ENCODE measurements at regions not wholly inside any gene's neighbourhood (a gene's known extent, or its start where the extent isn't known, plus 50 kb on each side); places are given as distances from the start of the nearest gene placed in this dataset.

DNA sequence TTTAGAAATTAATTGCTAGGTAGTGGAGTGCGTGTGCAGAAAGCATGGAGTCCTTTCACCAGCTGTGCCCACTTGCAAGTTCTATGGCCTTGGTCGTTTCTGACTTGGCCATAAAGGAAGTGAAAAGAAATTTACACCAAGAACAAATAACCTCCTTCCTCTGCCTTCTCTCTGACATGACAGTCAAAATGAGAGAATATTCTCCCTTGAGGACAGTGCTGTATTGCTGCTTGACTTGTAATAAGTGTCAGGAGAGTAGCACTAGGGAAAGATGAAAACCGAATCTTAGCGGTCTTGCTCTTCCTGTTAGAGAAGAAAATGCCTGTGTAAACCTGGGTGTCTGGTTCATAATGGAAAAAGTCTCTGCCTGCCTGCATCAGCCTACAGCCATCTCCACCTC, 333.1 kb upstream of the RAG2 start:
- DNase-seq = no peak

DNA sequence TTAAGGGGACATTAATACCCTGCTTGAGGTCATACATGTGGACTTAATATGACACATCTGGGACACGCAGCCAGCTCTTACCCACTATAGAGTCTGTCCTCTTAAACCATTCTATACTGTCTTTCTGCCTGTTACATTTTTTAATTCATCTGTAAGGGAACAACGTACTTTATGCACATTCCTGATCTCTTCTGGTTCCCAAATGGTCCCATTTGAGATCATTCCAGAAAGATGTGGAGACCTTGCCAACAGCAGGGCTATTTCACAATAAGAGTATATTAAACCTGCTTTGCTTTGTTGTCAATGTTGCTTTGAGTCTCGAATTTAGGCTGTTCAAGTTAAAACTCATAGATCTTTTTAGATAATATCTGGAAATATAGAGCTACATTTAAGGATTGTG, 332.2 kb upstream of the RAG2 start:
- DNase-seq = no peak

DNA sequence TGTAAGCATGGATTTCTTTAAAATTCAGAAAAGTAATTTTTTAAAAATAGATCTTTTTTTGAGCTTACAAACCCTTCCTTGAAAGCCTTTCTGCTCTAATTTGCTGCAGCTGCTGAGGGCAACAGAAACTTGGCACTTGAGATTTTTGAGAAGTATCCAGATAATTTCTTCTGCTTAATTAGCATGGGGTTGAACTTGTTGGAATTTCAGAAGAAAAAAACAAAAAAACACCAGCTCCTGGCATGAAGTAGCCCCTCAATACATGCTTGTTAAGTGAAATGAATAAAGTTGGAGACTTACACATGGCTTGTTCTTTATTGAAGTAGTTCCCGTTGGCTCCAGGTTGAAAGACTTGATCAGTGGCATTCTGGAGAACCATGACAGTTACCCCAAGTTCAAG, 331.4 kb upstream of the RAG2 start:
- DNase-seq = no peak

DNA sequence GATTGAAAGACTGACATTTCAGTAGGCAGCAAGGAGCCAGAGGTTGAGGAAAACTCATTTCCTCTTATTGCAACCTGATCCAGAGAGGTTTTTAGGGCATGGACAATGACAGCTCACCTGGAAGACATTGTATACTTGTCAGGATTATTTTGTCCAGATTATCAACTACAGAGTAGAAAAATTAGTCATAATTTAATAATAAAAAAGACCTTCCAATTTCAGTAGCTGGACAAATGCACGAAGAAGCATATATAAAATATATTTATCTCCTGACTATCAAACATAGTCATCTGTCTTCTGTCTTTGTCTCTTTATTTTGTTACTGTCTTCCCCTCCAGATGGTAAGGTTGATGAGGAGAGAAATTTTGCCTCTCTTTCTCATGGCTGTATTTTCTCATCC, 330.6 kb upstream of the RAG2 start:
- DNase-seq = no peak

DNA sequence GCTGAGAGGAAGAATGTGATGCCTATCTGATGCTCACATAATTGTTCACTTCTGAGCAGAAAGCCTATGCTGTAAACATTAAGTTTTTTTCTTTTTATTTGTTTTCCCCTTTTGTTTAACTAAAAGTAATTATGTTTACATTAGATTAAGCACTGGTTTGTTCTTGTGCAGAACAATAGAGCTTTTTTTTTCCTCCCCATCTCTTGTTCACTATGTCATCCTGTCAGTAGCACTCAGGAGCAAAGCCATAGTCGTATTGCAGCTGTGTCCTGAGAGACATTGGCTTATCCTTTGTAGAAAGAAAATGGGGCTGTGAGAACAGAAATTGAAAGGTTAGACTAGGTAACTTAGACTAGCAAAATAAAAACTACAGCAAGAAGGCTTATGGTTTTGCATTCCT, 301.8 kb upstream of the RAG2 start:
- DNase-seq = no peak

DNA sequence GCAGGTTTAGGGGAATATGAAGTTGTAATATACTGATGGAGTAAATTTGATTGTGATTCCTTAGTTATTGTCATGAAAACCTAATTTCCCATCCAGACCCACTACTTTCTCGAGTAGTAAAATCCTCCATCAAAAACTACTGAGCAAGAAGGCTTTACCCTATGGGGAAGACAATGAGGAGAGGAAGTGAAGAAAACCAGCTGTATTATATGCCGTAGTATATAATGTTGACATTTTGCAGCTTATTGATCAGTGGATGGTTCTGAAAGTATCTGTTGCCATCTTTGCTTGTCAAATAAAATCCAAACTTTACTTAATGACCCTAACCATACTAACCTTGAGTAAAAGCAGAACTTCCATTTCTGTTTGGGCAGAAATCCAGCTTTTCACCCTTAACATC, 292.8 kb upstream of the RAG2 start:
- no peak for DNase-seq

DNA sequence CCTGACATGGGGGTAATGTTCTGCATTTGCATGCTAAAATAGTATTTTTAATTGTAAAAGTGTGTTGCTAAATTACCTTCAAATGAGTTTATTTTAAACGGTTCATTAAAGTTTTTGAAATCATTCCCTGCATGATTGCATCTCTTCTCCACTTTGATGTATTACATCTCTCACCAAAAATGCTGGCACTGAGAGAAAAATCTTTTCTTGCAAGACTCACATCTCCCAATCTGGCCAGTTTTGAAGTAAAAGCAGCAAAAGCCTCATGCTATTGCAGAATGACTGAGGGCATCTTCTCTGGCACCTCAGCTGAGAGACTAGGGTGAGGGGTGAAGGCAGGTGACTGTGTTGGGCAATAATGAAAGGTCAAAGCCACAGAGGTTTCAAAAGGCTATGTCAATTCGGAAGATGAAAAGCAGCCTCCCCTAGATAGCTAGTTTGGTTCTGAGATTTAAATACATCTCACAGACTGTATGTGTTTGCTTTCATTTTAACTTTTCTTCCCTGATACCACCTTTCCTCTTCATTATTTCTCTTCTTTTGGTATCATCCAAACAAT, 292.2 kb upstream of the RAG2 start:
- no peak for DNase-seq

DNA sequence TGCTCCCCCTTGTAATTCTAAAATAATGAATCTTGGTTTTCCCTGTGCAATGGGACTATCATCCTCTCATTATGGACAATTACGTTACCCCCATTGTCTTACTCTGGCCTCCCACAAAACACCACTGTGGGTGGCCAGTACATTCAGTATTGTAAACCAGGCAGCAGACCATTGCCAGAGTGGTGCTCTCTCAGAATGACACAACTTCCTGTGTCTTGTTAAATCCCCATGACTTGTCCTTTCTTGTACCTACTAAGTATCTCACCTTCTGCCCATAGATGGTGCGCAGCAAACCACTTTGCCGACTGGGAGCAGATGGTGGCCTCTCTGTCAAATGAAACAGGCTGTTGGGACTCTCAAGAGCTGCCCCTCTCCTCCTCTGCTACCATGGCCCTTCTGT, 287.1 kb upstream of the RAG2 start:
- no peak for DNase-seq

DNA sequence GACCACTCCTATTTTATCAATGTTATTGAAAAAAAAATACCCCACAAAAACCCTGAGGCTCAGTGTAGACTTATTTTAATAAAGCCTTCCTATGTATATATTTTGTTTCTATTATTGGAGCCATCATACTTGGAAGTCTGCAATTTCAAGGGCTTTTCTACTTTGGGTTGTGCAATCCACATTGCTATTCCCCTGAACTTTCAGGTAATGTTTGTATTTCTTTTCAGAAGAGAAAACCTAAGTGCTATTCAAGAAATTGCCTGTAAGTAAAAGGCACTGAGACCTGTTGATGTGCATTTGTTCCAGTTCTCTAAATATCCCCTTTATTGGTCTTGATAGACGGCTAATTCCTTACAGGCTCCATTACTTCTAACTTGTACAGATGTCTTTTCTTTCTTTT, 280.7 kb upstream of the RAG2 start:
- DNase-seq = no peak

DNA sequence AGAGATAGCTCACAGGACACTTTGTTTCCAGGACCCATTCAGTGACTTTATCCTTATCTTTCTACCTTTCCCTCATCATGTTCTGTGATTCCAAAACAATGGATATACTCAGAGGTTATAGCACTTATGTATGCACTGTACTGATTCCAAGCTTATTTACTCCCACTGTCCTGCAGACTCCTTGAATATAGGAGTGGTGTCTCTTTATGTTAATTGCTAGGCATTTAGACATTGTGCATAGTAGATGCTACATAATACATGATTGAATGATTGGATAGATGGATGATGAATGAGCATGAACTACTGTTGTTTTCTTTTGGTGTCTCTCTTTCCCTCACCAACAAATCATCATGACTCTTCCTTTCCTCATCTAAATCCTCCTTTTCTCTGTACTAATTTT, 279.1 kb upstream of the RAG2 start:
- no peak for DNase-seq

DNA sequence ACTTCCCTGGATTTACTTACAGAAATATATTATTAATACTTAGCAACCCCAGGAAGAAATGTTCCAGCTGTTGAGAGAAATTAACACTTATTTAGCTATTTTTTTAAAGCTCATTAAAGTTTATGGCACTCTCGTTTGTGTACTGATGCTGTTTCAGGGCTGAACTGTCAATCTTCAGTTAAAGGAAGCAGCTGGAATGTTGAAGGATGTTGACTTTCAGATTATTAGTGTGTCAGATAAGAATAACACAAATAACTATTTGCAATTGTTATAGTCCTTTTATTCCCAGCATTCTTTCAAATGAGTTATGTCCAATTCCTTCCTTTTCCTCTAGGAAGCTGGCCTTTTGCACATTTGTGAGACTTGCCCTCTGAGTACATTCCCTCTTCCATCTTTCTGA, 278.2 kb upstream of the RAG2 start:
- DNase-seq = no peak

DNA sequence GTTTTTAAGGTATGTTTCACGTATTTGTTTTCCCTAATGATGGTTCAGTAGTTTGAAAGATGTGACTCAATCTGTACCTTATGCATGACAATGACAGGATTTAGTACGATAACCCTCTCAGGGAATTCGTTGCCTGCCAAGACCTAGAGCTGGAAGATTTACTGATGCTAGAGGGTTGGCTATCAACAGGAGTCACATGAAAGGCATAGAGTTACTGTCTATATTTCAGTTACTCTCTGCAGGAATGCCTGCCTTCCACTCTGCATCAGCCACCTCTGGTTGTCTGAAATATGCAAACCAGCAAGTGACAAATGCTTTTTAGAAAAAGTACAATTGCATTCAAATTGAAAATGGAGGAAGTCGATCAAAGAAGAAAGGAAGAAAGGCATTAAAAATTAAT, 276.3 kb upstream of the RAG2 start:
- DNase-seq = no peak

DNA sequence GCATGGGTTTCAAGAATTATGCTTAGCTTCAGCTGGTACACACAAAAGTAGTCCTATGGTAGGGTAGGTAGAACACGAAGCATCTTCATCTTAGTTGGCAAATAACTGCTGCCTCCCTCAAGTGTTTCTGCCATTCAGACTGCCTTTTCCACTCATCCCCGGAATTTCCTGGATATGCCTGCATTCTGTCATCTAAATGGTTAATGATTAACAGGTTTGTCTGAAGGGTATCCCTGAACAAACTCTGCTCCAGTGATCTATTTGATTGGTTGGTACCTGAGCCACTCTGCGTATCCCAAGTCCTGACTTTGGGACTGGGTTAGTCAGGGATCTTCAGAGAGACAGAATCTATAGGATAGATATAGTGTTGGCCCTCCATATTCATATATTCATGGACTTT, 272.3 kb upstream of the RAG2 start:
- no peak for DNase-seq

DNA sequence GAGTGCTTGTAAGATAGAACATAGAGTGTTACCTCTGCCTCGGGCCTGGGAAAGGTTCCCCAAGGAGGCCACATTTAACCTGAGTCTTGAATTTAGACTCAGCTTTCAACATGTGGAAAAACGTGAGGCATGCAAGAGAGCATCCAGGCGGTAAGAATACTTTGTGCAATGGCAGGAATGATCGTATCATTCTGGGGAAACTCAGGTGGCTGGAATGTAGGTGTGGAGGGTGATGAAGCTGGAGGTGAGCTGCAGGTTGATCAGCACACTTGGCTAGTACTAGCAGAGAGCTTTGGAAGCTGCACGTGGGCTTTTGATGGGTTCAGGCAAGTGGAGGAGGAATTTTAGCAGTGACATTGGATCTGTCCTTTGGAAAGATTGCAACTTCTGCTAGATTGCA, 270.3 kb upstream of the RAG2 start:
- no peak for DNase-seq

DNA sequence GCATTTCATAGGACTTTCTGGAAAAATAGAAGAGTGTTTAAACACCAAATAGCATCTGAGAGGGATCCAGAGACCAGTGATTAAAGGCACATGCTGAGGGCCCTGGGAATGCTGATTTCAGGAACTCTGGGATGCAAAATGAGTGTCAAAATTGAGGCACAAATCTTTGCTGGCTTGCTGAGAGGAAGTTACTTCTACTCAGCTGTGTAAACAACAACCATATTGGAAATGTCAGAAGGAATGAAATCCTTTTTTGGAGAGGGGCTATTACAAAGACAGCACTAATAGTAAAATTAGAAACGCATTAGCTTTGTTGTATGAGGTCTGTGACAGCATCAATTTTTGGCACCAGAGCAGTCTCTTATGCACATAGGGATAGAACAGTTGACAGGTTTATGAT, 267.8 kb upstream of the RAG2 start:
- DNase-seq = no peak

DNA sequence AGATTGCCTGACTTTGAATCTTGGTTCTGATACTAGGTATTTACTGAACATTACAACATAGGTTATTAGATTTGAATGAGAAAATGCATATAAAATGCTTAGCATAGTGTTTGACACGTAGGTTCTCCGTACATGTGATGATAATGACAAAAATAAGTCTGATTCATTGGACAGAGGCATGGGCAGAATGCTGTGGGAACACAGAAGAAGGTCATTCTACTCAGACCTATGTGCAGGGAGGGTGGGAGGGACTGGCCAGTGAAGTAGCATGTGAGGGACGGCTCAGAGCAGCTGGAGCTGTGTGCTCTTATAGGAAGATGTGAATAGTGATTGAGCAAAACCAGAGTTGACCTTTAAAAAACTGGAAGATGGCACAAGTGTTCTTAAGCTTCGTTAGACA, 256.8 kb upstream of the RAG2 start:
- DNase-seq = no peak

DNA sequence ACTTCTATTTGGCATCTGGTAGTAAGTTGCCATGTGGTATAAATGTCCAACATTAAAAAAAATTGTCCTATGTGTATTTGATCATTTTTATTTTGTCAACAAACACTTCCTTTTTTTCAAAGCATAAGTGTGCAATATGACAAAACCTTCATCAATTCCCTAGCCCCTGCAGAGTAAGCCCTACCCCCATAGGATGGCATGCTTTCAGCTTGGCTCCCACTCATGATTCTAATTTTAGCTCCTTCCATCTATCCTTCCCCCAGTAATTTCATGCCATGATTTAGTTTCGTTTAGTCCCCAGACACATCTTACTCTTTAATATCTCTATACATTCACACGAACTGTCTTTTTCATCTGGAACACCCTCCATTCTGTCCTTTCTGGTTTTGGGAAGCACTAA, 250.6 kb upstream of the RAG2 start:
- no peak for DNase-seq

DNA sequence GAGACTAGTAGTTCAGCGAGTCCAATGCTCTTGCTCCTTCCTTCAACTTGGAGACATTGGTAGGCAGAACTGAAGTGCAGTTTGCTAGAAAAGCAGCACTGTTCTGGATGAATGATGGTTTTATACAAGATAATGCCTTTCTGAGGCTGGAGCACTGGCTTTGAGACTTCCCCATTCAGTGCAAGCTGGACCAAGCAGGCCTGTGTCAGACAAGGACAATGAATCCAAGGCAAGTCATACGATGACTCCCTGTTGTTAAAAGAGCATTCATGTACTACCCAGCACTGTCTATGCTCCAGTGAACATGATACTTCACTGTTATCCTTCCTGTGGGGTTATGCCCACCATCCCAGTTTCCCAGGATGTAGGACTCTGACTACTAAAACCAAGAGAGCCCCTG, 242.3 kb upstream of the RAG2 start:
- DNase-seq = no peak

DNA sequence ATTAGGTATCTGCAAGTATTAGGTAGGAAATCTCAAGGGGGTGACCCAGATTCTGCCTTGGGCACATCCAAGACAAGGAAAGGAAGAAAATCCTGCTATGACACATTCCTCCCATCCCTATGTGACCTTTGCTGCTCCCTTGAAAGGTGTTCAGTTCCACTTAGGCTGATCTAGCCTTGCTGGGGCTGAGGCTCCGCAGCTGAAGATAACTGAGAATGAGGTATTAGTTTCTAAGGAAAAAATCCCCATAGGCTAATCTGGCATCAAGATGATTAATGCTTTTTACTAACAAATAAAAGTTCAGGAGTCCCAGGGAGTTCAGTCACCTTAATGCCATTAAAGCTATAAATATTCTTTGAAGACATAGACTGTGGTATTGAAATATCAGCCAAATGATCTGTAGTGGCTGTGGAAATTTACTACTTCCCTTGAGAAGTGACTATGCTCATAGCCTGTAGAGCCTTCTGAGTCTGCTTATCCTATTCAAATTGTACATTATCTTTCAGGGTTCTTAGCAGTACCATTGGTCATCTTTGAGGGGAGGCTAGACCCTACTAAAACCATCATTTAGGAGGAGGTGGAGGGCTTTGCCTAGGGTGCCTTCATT, 239.9 kb upstream of the RAG2 start:
- no peak for DNase-seq

DNA sequence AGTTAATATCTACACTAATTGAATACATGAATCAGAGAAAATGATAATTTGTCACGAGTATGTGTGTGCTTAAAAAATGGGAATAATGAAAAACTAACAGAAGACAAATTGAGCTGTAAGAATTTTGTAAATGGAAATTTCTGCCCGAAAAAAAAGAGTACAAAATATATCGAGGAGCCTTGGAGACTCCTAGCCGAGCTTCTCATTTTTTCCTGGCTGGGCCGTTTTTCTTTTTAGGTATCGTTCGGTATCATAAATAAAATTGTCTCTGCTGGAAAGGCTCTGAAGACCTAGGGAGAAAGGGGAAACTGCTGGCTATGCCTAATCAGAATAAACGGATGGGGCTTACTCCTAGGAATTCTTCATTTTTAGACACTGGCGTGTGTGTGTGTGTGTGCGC, 227.2 kb upstream of the RAG2 start:
- DNase-seq = no peak

DNA sequence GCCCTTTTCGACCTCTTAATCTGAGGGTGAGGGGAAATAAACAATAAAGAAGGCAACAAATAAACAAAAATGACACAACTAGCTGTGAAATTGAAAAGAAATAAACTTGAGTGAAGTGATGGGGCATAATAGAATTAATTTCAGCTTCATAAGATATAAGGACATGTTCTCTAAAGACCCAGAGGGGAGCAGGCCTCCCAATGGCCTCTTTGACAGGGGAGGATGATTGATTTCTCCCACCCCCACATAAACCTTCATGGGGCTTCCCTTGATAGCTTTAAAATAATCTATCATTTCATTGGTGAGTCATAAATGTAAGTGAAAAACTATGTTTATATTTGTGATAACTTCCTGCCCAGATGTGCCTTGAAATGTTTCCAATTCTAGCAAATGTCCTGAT, 226.3 kb upstream of the RAG2 start:
- DNase-seq = no peak

DNA sequence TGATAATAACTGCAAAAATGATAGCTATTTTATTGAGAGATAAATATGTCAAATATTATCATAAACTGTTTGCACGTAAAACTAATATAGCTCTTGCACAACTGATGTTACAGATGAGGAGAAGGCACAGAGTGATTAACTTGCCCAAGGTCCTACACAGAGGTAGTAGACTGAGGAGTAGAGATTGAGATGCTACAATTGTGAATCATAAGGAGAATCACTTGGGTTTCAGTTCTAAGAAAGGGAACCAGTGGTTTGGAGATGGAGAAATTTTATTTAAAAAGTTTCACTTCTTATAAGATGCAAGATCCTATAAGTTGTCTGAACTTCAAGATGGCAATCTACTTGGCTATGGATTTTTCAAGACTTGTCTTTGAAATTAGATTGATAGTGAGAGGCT, 224.8 kb upstream of the RAG2 start:
- no peak for DNase-seq

DNA sequence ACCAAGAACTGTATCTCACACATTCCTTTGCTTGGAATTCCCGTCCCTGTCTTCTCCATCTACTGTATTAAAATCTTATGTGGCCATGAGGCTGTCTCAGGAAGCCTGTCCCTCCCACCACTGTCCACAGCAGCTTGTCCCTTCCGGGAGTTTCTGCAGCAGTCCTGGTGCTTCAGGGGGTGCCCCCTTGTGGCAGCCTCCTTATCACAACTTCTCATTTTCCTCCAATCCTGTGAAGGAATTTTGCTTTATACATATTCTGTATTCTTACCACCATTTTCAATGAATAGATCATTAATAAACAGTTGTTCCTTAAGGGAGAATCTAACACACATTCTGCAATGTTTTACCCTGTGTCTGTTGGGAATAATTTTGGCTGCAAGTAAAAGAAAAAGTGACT, 220.4 kb upstream of the RAG2 start:
- DNase-seq = no peak

DNA sequence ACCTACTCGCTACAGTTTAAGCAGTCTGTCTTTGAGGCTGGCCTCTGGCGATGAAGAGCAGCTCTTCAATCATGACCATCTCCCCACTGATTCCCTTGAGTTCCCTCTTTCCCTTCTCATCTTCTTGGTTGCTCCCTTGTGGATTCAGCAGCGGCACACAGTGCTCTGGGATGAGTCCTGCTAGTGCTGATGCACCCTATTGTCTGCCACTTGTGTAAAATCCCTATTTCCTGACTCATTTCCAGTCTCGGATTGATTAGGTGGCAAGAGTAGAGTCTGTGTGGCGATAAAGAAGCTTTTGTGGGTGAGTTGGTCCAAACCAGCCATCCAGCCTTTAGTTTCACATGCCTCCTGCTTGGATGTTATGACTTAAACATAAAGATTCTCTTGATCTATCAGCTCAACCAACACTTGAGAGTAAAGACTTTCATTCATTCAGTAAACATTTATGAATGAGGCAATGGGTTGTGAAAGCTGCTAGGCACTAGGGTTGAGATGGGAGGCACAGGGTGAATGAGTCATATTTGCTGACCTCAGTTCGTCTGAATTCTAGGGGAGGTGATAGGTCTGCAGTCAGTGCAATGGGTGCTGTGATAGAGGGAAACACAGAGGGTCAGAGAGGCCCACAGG, 219.4 kb upstream of the RAG2 start:
- DNase-seq = no peak

DNA sequence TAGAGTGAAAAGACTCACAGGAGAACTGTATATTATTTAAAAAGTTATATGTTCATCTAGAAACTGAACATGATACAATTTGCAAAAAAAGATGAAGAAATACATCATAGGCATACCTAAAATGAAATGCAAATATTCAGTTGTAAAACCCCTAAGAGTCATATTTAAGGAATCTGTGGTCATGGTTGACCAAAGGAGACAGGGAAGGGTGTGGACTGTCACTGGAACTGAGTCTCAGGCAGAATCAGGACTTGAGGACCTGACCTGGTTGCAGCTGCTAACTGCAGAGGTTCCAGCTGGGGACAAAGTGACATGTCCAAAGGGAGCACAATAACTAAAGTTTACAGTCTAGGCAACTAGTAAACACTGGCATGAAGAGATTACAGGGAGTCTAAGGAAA, 211.3 kb upstream of the RAG2 start:
- no peak for DNase-seq

All from NCI-H446 treated with DMSO at 0.1 percent for 48 hours (cell line).